ENCODE measurements at regions not wholly inside any gene's neighbourhood (a gene's known extent, or its start where the extent isn't known, plus 50 kb on each side); places are given as distances from the start of the nearest gene placed in this dataset.

DNA sequence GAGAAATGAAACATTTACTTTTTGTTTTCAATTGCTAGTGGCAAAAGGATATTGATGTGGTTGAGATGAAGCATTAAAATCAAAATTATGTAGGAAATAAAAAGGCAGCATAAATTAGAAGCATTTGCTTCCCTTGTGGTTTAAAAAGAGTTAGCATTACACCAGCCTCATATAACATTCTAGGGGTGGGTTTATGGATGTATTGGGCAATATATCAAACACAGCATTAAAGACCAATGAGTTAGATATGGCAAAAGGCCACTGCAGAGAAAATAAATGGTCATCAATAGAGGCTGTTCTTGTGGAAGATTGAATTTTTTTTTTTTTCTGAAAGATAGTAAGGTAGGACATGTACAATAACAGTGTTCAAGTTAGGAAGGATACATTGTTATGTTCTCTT lies 473.0 kb downstream of the TLR4 start:
- no peak for TF ChIP-seq POLR2A (IDR thresholded peaks at IDR 0.05; ENCODE audit: low read depth, low read length)
- no peak for TF ChIP-seq POLR2AphosphoS5 (IDR thresholded peaks at IDR 0.05; ENCODE audit: low read depth, low read length)
- no peak for TF ChIP-seq TAF1 (IDR thresholded peaks at IDR 0.05; ENCODE audit: low read depth, low read length)
- TF ChIP-seq SPI1 (IDR thresholded peaks at IDR 0.05; ENCODE audit: low read depth, low read length), result no peak

All from GM12891 (cell line).